NCI-H2196 (cell line): ENCODE measurements at regions not wholly inside any gene's neighbourhood (a gene's known extent, or its start where the extent isn't known, plus 50 kb on each side); places are given as distances from the start of the nearest gene placed in this dataset.

ENCODE experiments used
- DNase-seq: peaks from one replicate; lab custom pipeline; 2025; ENCODE audit not compliant: unreplicated experiment; lab: John Stamatoyannopoulos, UW

- DNase-seq, result no peak
These were observed 1505.2 kb downstream of the TBC1D22A start for GRCh38 chr22:48267681-48268080.

- DNase-seq, result no peak
These were observed 1502.7 kb downstream of the TBC1D22A start for GRCh38 chr22:48265000-48265625.

- no peak for DNase-seq
These were observed 1502.1 kb downstream of the TBC1D22A start for GRCh38 chr22:48264586-48264985.

GRCh38 chr22:48263791-48264351 is 1501.4 kb downstream of the TBC1D22A start:
- DNase-seq, result no peak

- no peak for DNase-seq
These were observed 1500.9 kb downstream of the TBC1D22A start for GRCh38 chr22:48263431-48263765.

GRCh38 chr22:48262596-48263430 is 1500.4 kb downstream of the TBC1D22A start:
- DNase-seq, result no peak

GRCh38 chr22:48261706-48262105 is 1499.3 kb downstream of the TBC1D22A start:
- no peak for DNase-seq

- no peak for DNase-seq
These were observed 1498.7 kb downstream of the TBC1D22A start for GRCh38 chr22:48261048-48261621.

GRCh38 chr22:48259991-48260670 is 1497.7 kb downstream of the TBC1D22A start:
- DNase-seq, result no peak

- no peak for DNase-seq
These were observed 1496.4 kb downstream of the TBC1D22A start for GRCh38 chr22:48258811-48259210.

GRCh38 chr22:48258064-48258701 is 1495.7 kb downstream of the TBC1D22A start:
- DNase-seq, result no peak

GRCh38 chr22:48257685-48258055 is 1495.2 kb downstream of the TBC1D22A start:
- no peak for DNase-seq

- no peak for DNase-seq
These were observed 1494.6 kb downstream of the TBC1D22A start for GRCh38 chr22:48256776-48257684.

- DNase-seq, result no peak
These were observed 1493.7 kb downstream of the TBC1D22A start for GRCh38 chr22:48256041-48256739.

- DNase-seq, result no peak
These were observed 1491.9 kb downstream of the TBC1D22A start for GRCh38 chr22:48254311-48254873.

GRCh38 chr22:48253573-48253972 is 1491.1 kb downstream of the TBC1D22A start:
- no peak for DNase-seq

GRCh38 chr22:48253136-48253535 is 1490.7 kb downstream of the TBC1D22A start:
- no peak for DNase-seq

- DNase-seq, result no peak
These were observed 1489.2 kb downstream of the TBC1D22A start for GRCh38 chr22:48251629-48252028.

GRCh38 chr22:48250937-48251530 is 1488.6 kb downstream of the TBC1D22A start:
- DNase-seq, result no peak
